ENCODE measurements at regions not wholly inside any gene's neighbourhood (a gene's known extent, or its start where the extent isn't known, plus 50 kb on each side); places are given as distances from the start of the nearest gene placed in this dataset.
"Not testable (repeated sequence)": the region's sequence is repeated elsewhere in the genome, so short reads cannot be mapped to it uniquely, and the experiment has no call there.

DNA sequence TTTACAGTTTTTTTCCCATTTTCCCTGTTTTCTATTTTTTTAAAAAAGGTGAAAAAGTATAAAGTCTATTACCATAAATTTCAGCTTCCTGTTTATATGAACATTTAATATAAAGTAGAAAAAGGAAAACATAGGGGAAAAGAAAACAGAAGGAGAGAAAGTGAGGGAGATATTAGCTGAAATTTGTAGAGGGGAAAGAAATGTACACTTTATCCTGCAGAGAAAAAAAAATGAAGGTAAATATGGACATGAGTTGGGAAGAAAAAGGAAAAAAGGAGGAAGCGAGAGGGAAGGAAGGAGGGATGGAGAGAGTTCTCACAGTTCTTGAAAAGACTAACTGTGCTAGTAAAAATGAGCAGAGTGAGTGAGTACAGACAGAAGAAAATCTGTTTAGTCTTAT, 91.6 kb upstream of the BTG1 start:
- Histone ChIP-seq H3K27me3 (ENCODE audit: control insufficient read depth in 1 of 2, insufficient read depth in 2 of 2, low read length in 2 of 2) (no peaks in the 10 kb centered on the region), H3K27ac (ENCODE audit: low read depth, low read length) (no peak overlapping the region), H3K9me3 (ENCODE audit: low read length) (no peaks in the 10 kb centered on the region), H3K9ac (ENCODE audit: low read length) (no peak overlapping the region), H3K4me1 (ENCODE audit: insufficient read depth, low read length) (no peaks in the 10 kb centered on the region), H3K4me3 (ENCODE audit: low read depth in 1 of 2, low read length in 2 of 2) (no peak overlapping the region), H3K36me3 (ENCODE audit: insufficient read depth, low read length) (no peaks in the 10 kb centered on the region)

DNA sequence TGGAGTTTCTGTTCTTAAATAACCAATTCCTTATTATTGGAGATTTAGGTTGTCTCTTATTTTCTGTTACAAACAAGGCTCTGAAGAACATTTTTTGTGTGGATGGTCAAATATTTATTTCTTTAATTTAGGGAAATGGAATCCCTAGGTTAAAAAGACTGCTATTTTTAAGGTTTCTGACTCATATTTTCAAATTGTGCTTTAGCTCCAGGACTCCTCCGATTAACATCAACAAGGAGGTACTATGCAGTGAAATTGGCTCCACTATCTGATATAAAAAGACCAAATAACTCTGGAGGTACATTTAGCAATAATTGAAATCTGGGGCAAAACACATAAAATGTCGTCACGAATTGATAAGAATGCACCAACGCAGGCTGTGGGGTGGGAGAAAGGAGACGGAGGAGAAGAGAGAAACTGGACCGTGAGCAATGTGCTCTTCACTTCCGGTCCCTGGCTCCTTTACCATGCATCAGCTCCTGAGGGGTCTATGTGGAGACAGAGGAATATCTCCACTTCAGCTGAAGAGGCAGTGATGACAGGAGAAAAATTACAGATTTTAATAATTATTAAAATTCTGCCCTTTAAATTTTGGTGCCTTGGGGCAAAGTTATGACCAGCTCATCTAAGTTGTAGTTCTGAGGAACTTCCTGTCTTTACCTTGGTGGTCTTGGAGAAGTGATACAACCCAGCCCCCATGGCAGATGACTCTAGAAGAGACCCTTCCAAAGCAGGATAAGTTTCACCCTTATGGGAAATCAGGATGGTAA, 90.2 kb upstream of the BTG1 start:
- Histone ChIP-seq H3K4me1 (ENCODE audit: insufficient read depth, low read length) (no peaks in the 10 kb centered on the region), H3K27ac (ENCODE audit: low read depth, low read length) (no peak overlapping the region), H3K36me3 (ENCODE audit: insufficient read depth, low read length) (no peaks in the 10 kb centered on the region), H3K27me3 (ENCODE audit: control insufficient read depth in 1 of 2, insufficient read depth in 2 of 2, low read length in 2 of 2) (no peaks in the 10 kb centered on the region), H3K9me3 (ENCODE audit: low read length) (no peaks in the 10 kb centered on the region), H3K4me3 (ENCODE audit: low read depth in 1 of 2, low read length in 2 of 2) (no peak overlapping the region), H3K9ac (ENCODE audit: low read length) (no peak overlapping the region)

DNA sequence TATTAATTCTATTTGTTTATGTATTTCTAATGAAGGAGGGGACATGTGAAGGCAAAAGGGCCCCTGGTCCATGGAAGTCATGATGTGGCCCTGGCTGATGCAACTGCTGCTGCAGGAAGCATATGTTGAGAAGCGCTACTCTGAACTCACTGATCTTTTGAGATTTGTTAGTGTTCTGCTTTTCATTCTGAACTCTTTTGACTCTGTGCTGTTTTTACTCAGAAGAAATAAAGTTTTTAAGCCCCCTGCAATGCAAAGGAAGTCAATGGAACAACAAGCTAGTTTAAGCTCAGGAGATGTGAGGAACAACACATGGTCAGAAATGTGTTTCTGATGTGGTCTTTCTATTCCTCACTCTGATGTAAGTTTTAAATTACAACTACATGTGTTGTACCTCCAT, 88.9 kb upstream of the BTG1 start:
- Histone ChIP-seq H3K27me3 (ENCODE audit: control insufficient read depth in 1 of 2, insufficient read depth in 2 of 2, low read length in 2 of 2) (no peaks in the 10 kb centered on the region), H3K4me3 (ENCODE audit: low read depth in 1 of 2, low read length in 2 of 2) (no peak overlapping the region), H3K9me3 (ENCODE audit: low read length) (no peaks in the 10 kb centered on the region), H3K4me1 (ENCODE audit: insufficient read depth, low read length) (no peaks in the 10 kb centered on the region), H3K9ac (ENCODE audit: low read length) (no peak overlapping the region), H3K36me3 (ENCODE audit: insufficient read depth, low read length) (no peaks in the 10 kb centered on the region), H3K27ac (ENCODE audit: low read depth, low read length) (no peak overlapping the region)

DNA sequence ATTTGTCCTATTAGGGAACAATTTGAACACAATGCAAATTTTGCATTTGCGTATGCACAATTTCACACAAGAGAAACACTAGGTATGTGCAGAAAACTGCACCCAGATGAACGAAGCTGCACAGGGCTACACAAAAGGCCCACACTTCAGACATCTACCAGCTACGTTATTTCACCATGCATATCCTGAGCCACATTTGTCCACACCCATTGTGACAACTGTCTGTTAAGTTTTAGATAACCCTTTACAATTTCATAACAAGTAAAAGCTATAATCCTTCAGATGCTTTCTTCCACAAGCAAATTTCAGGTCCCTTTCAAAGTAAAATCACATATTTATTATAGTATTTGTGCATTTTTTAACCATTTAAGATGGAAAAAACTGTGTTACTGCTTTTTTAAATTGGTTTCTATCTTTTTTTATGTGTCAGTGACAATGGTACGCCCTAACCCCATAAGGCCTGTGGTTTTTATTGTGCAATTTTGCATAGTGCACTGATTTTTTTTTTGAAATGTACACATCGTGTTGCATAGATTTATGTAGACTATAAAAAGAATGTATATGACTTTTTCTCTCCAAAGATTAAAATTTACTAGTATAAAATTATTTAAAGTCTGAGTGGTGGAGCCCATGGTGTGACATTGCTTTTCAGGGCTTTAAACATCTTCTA, 87.8 kb upstream of the BTG1 start:
- Histone ChIP-seq H3K9ac (ENCODE audit: low read length) (no peak overlapping the region), H3K4me1 (ENCODE audit: insufficient read depth, low read length) (no peaks in the 10 kb centered on the region), H3K9me3 (ENCODE audit: low read length) (no peaks in the 10 kb centered on the region), H3K27me3 (ENCODE audit: control insufficient read depth in 1 of 2, insufficient read depth in 2 of 2, low read length in 2 of 2) (no peaks in the 10 kb centered on the region), H3K27ac (ENCODE audit: low read depth, low read length) (no peak overlapping the region), H3K36me3 (ENCODE audit: insufficient read depth, low read length) (no peaks in the 10 kb centered on the region), H3K4me3 (ENCODE audit: low read depth in 1 of 2, low read length in 2 of 2) (no peak overlapping the region)

DNA sequence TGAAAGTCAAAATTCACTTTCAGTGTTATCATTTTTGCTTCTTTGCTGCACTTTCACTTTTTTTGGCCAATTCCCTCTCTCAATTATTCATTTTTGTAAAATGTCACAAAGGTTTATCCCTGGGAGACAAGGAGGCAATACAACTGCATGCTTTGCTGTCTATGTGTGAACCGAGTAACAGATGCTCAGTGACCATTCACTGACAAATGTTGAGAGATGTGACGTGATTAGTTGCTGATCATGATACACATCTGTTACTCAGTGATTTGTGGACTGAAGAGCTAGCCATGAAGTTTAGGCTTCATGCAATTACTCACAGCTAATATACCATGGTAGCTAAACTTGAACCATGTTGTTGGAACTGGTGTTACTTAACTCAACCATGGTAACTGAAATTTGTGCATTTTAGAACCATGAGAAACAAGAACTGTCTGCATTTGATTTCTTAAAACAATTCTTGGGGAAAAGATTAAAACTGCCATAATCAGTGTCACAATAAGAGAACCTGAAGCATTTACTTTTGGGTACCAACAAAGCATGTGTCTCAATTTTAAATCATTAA, 86.8 kb upstream of the BTG1 start:
- not testable (repeated sequence) for H3K36me3 ChIP-seq (ENCODE audit: insufficient read depth, low read length); H3K9me3 ChIP-seq (ENCODE audit: low read length); H3K27me3 ChIP-seq (ENCODE audit: control insufficient read depth in 1 of 2, insufficient read depth in 2 of 2, low read length in 2 of 2); H3K4me3 ChIP-seq (ENCODE audit: low read depth in 1 of 2, low read length in 2 of 2); H3K4me1 ChIP-seq (ENCODE audit: insufficient read depth, low read length); H3K9ac ChIP-seq (ENCODE audit: low read length); H3K27ac ChIP-seq (ENCODE audit: low read depth, low read length)

DNA sequence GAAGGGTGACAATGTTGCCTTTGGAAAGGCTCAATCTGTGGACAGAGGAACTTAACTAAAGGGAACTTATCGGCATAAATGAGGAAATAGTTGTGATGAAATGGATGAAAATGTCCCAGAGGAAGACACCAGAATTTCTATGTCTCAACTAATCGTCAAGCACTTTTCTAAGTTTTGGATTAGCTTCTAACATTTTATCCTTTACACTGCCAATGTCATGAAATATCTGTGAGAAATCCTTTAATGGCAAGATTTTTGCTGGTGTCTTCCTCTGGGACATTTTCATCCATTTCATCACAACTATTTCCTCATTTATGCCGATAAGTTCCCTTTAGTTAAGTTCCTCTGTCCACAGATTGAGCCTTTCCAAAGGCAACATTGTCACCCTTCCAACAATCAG, 86.3 kb upstream of the BTG1 start:
- not testable (repeated sequence) for H3K27me3 ChIP-seq (ENCODE audit: control insufficient read depth in 1 of 2, insufficient read depth in 2 of 2, low read length in 2 of 2); H3K36me3 ChIP-seq (ENCODE audit: insufficient read depth, low read length); H3K27ac ChIP-seq (ENCODE audit: low read depth, low read length); H3K9ac ChIP-seq (ENCODE audit: low read length); H3K9me3 ChIP-seq (ENCODE audit: low read length); H3K4me3 ChIP-seq (ENCODE audit: low read depth in 1 of 2, low read length in 2 of 2); H3K4me1 ChIP-seq (ENCODE audit: insufficient read depth, low read length)

- not testable (repeated sequence) for H3K9ac ChIP-seq (ENCODE audit: low read length); H3K27ac ChIP-seq (ENCODE audit: low read depth, low read length); H3K9me3 ChIP-seq (ENCODE audit: low read length); H3K4me1 ChIP-seq (ENCODE audit: insufficient read depth, low read length); H3K27me3 ChIP-seq (ENCODE audit: control insufficient read depth in 1 of 2, insufficient read depth in 2 of 2, low read length in 2 of 2); H3K36me3 ChIP-seq (ENCODE audit: insufficient read depth, low read length); H3K4me3 ChIP-seq (ENCODE audit: low read depth in 1 of 2, low read length in 2 of 2)
Observed at GRCh38 chr12:92231532-92231931, 85.9 kb upstream of the BTG1 start.

- Histone ChIP-seq H3K4me3 (ENCODE audit: low read depth in 1 of 2, low read length in 2 of 2) (no peak overlapping the region), H3K27me3 (ENCODE audit: control insufficient read depth in 1 of 2, insufficient read depth in 2 of 2, low read length in 2 of 2) (no peaks in the 10 kb centered on the region), H3K9ac (ENCODE audit: low read length) (no peak overlapping the region), H3K36me3 (ENCODE audit: insufficient read depth, low read length) (no peaks in the 10 kb centered on the region), H3K9me3 (ENCODE audit: low read length) (no peaks in the 10 kb centered on the region), H3K27ac (ENCODE audit: low read depth, low read length) (no peak overlapping the region), H3K4me1 (ENCODE audit: insufficient read depth, low read length) (peaks cover 7% of the 10 kb centered on the region)
Observed at GRCh38 chr12:92229381-92229780, 83.7 kb upstream of the BTG1 start.

DNA sequence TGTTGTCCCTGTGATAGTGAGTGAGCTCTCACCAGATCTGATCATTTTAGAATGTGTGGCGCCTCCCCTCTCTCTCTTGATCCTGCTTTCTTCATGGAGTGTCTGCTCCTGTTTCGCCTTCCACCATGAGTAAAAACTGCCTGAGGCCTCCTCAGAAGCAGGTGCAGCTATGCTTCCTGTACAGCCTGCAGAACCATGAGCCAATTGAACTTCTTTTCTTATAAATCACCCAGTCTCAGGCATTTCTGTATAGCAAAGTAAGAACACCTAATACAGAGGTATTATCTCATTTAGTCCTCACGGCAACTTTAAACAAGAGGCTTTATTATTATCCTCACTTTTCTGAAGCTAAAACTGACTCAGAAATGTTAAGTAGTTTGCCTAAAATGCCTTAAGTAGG, 81.3 kb upstream of the BTG1 start:
- H3K27me3 ChIP-seq (ENCODE audit: control insufficient read depth in 1 of 2, insufficient read depth in 2 of 2, low read length in 2 of 2), result no peaks in the 10 kb centered on the region
- H3K4me3 ChIP-seq (ENCODE audit: low read depth in 1 of 2, low read length in 2 of 2), result no peak overlapping the region
- H3K9ac ChIP-seq (ENCODE audit: low read length), result no peak overlapping the region
- H3K36me3 ChIP-seq (ENCODE audit: insufficient read depth, low read length), result no peaks in the 10 kb centered on the region
- no peaks in the 10 kb centered on the region for H3K9me3 ChIP-seq (ENCODE audit: low read length)
- no peak overlapping the region for H3K27ac ChIP-seq (ENCODE audit: low read depth, low read length)
- H3K4me1 ChIP-seq (ENCODE audit: insufficient read depth, low read length), result peaks cover 11% of the 10 kb centered on the region

- Histone ChIP-seq H3K27ac (ENCODE audit: low read depth, low read length) (no peak overlapping the region), H3K4me3 (ENCODE audit: low read depth in 1 of 2, low read length in 2 of 2) (no peak overlapping the region), H3K27me3 (ENCODE audit: control insufficient read depth in 1 of 2, insufficient read depth in 2 of 2, low read length in 2 of 2) (no peaks in the 10 kb centered on the region), H3K9me3 (ENCODE audit: low read length) (no peaks in the 10 kb centered on the region), H3K36me3 (ENCODE audit: insufficient read depth, low read length) (no peaks in the 10 kb centered on the region), H3K4me1 (ENCODE audit: insufficient read depth, low read length) (peaks cover 11% of the 10 kb centered on the region), H3K9ac (ENCODE audit: low read length) (no peak overlapping the region)
Observed at GRCh38 chr12:92226071-92226661, 80.5 kb upstream of the BTG1 start.

DNA sequence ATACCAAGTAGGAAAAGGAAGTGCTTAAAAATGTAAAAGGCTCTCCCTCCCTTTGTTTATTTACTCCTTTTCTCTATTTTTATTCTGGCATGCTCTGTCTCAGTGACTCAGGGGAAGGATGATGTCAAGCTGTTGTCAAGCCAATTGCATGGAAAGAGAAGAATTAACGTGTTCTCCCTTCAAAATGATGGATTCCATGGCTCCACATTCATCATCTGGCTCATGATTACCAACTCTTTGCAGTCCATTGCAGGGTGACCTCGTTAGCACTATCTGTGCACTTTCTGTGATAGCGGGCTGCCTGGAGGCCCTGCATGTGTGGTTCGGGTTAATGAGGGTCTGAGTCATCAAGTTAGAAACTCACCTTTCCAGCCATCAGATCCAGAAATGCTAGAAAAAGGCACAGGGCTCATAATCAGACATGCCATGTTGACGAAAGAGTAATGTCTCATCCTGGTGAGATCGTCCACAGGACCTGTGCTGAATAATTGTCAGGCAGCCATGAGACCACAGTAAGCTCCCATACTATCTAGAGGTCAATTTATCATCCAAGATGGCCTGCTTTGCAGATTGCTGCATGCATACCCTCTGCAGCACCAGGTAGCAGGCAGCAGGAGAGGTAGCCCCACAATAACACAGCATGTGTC, 79.2 kb upstream of the BTG1 start:
- no peaks in the 10 kb centered on the region for H3K27me3 ChIP-seq (ENCODE audit: control insufficient read depth in 1 of 2, insufficient read depth in 2 of 2, low read length in 2 of 2)
- H3K9me3 ChIP-seq (ENCODE audit: low read length), result no peaks in the 10 kb centered on the region
- no peak overlapping the region for H3K27ac ChIP-seq (ENCODE audit: low read depth, low read length)
- no peak overlapping the region for H3K4me3 ChIP-seq (ENCODE audit: low read depth in 1 of 2, low read length in 2 of 2)
- H3K9ac ChIP-seq (ENCODE audit: low read length), result no peak overlapping the region
- H3K36me3 ChIP-seq (ENCODE audit: insufficient read depth, low read length), result no peaks in the 10 kb centered on the region
- H3K4me1 ChIP-seq (ENCODE audit: insufficient read depth, low read length), result peaks cover 11% of the 10 kb centered on the region

Measured in muscle layer of colon (tissue), 2 donors.